HG03442 (cell line): ENCODE measurements at regions not wholly inside any gene's neighbourhood (a gene's known extent, or its start where the extent isn't known, plus 50 kb on each side); places are given as distances from the start of the nearest gene placed in this dataset.
A peak's percentile ranks its signal among the peaks of the same experiment; 100 is the strongest.
"Not testable (repeated sequence)": the region's sequence is repeated elsewhere in the genome, so short reads cannot be mapped to it uniquely, and the experiment has no call there.

Experiments used
- ATAC-seq: cut with Tn5 transposase; IDR thresholded peaks from one replicate; pipeline ENCODE4 v1.9.1; 2021; ENCODE audit warnings: mild to moderate bottlenecking, moderate library complexity; ENCODE audit not compliant: unreplicated experiment

- no peak for ATAC-seq
Measured at GRCh38 chr9:82052081-82052480, 63.5 kb downstream of the SPATA31D1 start.

- no peak for ATAC-seq
Measured at GRCh38 chr9:82054264-82055015, 65.9 kb downstream of the SPATA31D1 start.

- ATAC-seq = no peak
Measured at GRCh38 chr9:82057805-82058204, 69.2 kb downstream of the SPATA31D1 start.

GRCh38 chr9:82061801-82062200, 73.2 kb downstream of the SPATA31D1 start:
- ATAC-seq = not testable (repeated sequence)

- ATAC-seq = no peak
Measured at GRCh38 chr9:82062245-82062644, 73.7 kb downstream of the SPATA31D1 start.

- ATAC-seq = no peak
Measured at GRCh38 chr9:82073551-82074543, 85.3 kb downstream of the SPATA31D1 start.

- peak; percentile 66 for ATAC-seq
Measured at GRCh38 chr9:82080265-82080664, 91.7 kb downstream of the SPATA31D1 start.

GRCh38 chr9:82081496-82081895, 92.9 kb downstream of the SPATA31D1 start:
- ATAC-seq = no peak

GRCh38 chr9:82082563-82082962, 94.0 kb downstream of the SPATA31D1 start:
- ATAC-seq = no peak

- ATAC-seq = no peak
Measured at GRCh38 chr9:82088591-82088990, 100.0 kb downstream of the SPATA31D1 start.

GRCh38 chr9:82090046-82090445, 101.5 kb downstream of the SPATA31D1 start:
- no peak for ATAC-seq

- ATAC-seq = no peak
Measured at GRCh38 chr9:82091100-82091499, 102.5 kb downstream of the SPATA31D1 start.

- ATAC-seq = peak; percentile 87
Measured at GRCh38 chr9:82091610-82092009, 103.0 kb downstream of the SPATA31D1 start.

- ATAC-seq = no peak
Measured at GRCh38 chr9:82101475-82101874, 112.9 kb downstream of the SPATA31D1 start.

- no peak for ATAC-seq
Measured at GRCh38 chr9:82104252-82104651, 115.7 kb downstream of the SPATA31D1 start.

- no peak for ATAC-seq
Measured at GRCh38 chr9:82105729-82106128, 117.2 kb downstream of the SPATA31D1 start.

- ATAC-seq = no peak
Measured at GRCh38 chr9:82106536-82106935, 118.0 kb downstream of the SPATA31D1 start.

GRCh38 chr9:82108474-82108873, 119.9 kb downstream of the SPATA31D1 start:
- no peak for ATAC-seq

- ATAC-seq = no peak
Measured at GRCh38 chr9:82108941-82109340, 120.4 kb downstream of the SPATA31D1 start.

- no peak for ATAC-seq
Measured at GRCh38 chr9:82109626-82110025, 121.1 kb downstream of the SPATA31D1 start.

- ATAC-seq = no peak
Measured at GRCh38 chr9:82110881-82111280, 122.3 kb downstream of the SPATA31D1 start.

- ATAC-seq = no peak
Measured at GRCh38 chr9:82115331-82115730, 126.8 kb downstream of the SPATA31D1 start.
